GM18498 (cell line): ENCODE measurements at regions not wholly inside any gene's neighbourhood (a gene's known extent, or its start where the extent isn't known, plus 50 kb on each side); places are given as distances from the start of the nearest gene placed in this dataset.
A peak's percentile ranks its signal among the peaks of the same experiment; 100 is the strongest.

ENCODE experiments used
- ATAC-seq: cut with Tn5 transposase; IDR thresholded peaks from one replicate; pipeline ENCODE4 v1.9.1; 2021; ENCODE audit warnings: mild to moderate bottlenecking, moderate library complexity; ENCODE audit not compliant: unreplicated experiment

GRCh38 chr15:99507504-99508310, 58.1 kb upstream of the MEF2A start:
- ATAC-seq = peak; percentile 33

GRCh38 chr15:99508311-99508645, 57.5 kb upstream of the MEF2A start:
- ATAC-seq = no peak

- ATAC-seq = no peak
Measured at GRCh38 chr15:99508852-99509251, 56.9 kb upstream of the MEF2A start.

- ATAC-seq = no peak
Measured at GRCh38 chr15:99509686-99510461, 55.9 kb upstream of the MEF2A start.

- ATAC-seq = no peak
Measured at GRCh38 chr15:99511531-99511865, 54.3 kb upstream of the MEF2A start.

- ATAC-seq = peak; percentile 72
Measured at GRCh38 chr15:99511866-99512661, 53.7 kb upstream of the MEF2A start.

- ATAC-seq = no peak
Measured at GRCh38 chr15:99514306-99514705, 51.5 kb upstream of the MEF2A start.
